RWPE2 (cell line): ENCODE measurements at regions not wholly inside any gene's neighbourhood (a gene's known extent, or its start where the extent isn't known, plus 50 kb on each side); places are given as distances from the start of the nearest gene placed in this dataset.

Experiments
- ATAC-seq: fragments of 200-7000 bp; cut with Tn5 transposase; 3 replicates; pipeline ENCODE4 v1.9.1; 2021; ENCODE audit warnings: low read depth
- DNase-seq: peaks from one replicate; pipeline ENCODE4 v3.0.0-alpha.2; 2020; ENCODE audit warnings: low spot score
- H3K27ac ChIP-seq: fragments of 450-650 bp; 2 replicates; pipeline ENCODE4 v1.5.1; 2017; ENCODE audit warnings: mild to moderate bottlenecking; ENCODE audit not compliant: poor library complexity, severe bottlenecking
- H3K27me3 ChIP-seq: fragments of 250-450 bp; sonication (Bioruptor Pico); 2 replicates; pipeline ENCODE4 v1.5.1; 2021; ENCODE audit warnings: mild to moderate bottlenecking, moderate library complexity; ENCODE audit not compliant: insufficient read depth, poor library complexity, severe bottlenecking
- H3K36me3 ChIP-seq: fragments of 250-450 bp; sonication (Bioruptor Pico); 2 replicates; pipeline ENCODE4 v1.5.1; 2020; ENCODE audit warnings: low read depth, mild to moderate bottlenecking, moderate library complexity
- H3K4me1 ChIP-seq: fragments of 250-450 bp; sonication (Bioruptor Pico); 2 replicates; pipeline ENCODE4 v1.5.1; 2021; ENCODE audit warnings: mild to moderate bottlenecking, moderate library complexity; ENCODE audit not compliant: insufficient read depth, poor library complexity, severe bottlenecking
- H3K4me3 ChIP-seq: fragments of 250-450 bp; sonication (Bioruptor Pico); 2 replicates; pipeline ENCODE4 v1.5.1; 2021; ENCODE audit warnings: mild to moderate bottlenecking, moderate library complexity; ENCODE audit not compliant: severe bottlenecking
- H3K9me3 ChIP-seq: fragments of 250-450 bp; sonication (Bioruptor Pico); 2 replicates; pipeline ENCODE4 v1.5.1; 2021; ENCODE audit warnings: mild to moderate bottlenecking, moderate library complexity; ENCODE audit not compliant: severe bottlenecking
- CTCF ChIP-seq: fragments of 450-650 bp; IDR thresholded peaks from one replicate; pipeline ENCODE4 v1.5.1; 2017; ENCODE audit warnings: mild to moderate bottlenecking, moderate library complexity; ENCODE audit not compliant: poor library complexity, severe bottlenecking

GRCh38 chr2:163175294-163175693, 336.7 kb upstream of the KCNH7 start:
- no peaks in the 10 kb centered on the region for H3K27me3 ChIP-seq
- no peaks in the 10 kb centered on the region for H3K4me1 ChIP-seq
- no peak for TF ChIP-seq CTCF
- no peaks in the 10 kb centered on the region for H3K9me3 ChIP-seq
- ATAC-seq (no peak), DNase-seq (no peak)
- H3K4me3 ChIP-seq: no peak overlapping the region
- H3K36me3 ChIP-seq: no peaks in the 10 kb centered on the region
- no peak overlapping the region for H3K27ac ChIP-seq

DNA sequence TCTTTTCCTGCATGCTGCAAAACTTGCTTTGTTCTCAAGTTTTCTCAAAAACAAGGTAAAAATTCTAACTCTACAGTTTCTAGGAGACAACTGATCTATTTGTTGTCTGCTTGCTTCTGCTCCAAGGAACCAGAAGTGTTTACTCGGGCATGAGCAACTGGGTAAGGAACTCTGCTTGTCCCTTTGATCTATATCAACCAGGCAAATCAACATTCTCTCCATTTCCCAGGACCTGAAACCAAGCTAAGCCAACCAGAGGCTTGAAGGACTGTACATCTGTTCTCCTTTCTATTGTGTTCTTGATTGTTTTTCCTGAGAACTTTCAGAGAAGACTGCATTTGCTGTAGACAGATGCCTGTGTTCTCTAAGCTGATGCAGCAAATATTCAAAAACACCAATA, 335.0 kb upstream of the KCNH7 start:
- Histone ChIP-seq H3K4me3 (no peak overlapping the region), H3K9me3 (no peaks in the 10 kb centered on the region), H3K27ac (no peak overlapping the region), H3K36me3 (no peaks in the 10 kb centered on the region), H3K4me1 (peaks cover 3% of the 10 kb centered on the region), H3K27me3 (no peaks in the 10 kb centered on the region)
- TF ChIP-seq CTCF: no peak
- DNase-seq: no peak
- ATAC-seq: no peak

DNA sequence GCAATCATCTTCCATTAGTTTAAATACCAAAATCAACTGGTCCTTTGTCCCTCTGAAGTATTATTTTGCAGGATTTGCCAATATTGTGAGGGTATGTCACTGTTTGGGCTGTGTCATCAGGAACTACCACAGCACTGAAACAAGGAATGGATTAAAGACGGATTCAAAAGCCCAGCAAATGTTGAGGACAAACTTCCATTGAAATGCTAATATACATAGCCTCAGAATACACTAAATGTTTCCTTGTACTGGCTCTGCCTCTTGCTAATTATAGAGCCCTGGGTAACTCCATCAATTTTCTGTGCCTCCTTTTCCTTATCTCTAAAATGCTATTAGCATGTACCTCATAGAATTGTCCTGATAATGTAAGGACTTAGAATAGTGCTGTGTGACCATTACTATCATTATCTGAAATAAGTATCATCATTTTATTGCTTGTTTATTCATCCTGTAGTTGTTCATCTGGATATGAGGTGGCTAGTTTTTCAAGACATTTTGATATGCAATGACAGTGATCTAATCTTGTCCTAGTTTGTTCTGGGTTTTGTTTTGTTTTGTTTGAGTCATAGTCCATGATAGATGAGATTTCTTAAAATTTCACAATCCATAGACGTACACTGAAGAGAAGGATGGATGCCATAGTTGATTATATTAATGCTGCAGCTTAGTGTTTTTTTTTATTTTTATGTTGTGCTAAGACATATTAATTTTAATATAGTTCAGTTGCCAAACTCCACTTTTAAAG, 333.4 kb upstream of the KCNH7 start:
- TF ChIP-seq CTCF: no peak
- Histone ChIP-seq H3K27ac (no peak overlapping the region), H3K36me3 (no peaks in the 10 kb centered on the region), H3K27me3 (no peaks in the 10 kb centered on the region), H3K9me3 (no peaks in the 10 kb centered on the region), H3K4me3 (no peak overlapping the region), H3K4me1 (peaks cover 3% of the 10 kb centered on the region)
- DNase-seq: no peak
- peak; percentile 87 for ATAC-seq

GRCh38 chr2:163157891-163158496, 319.4 kb upstream of the KCNH7 start:
- no peak for TF ChIP-seq CTCF
- Histone ChIP-seq H3K27ac (peak overlapping the region; percentile 63), H3K36me3 (no peaks in the 10 kb centered on the region), H3K27me3 (no peaks in the 10 kb centered on the region), H3K4me1 (peaks cover 21% of the 10 kb centered on the region), H3K4me3 (no peak overlapping the region), H3K9me3 (no peaks in the 10 kb centered on the region)
- ATAC-seq (peak; percentile 96), DNase-seq (no peak)

DNA sequence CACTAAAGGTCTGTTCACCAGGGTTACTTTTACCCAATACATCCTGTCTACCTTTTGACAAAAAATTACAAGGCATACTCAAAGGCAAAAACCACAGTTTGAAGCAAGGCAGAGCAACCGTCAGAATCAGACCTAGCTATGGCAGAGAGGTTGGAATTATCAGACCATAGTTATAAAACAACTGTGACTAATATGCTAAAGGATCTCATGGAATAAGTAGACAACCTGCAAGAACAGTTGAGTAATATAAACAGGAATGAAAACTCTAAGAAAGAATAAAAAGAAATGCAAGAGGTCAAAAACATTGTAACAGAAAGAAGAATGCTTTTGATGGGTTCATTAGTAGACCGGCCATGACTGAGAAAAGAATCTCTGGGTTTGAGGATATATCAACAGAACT, 318.8 kb upstream of the KCNH7 start:
- ATAC-seq (peak; percentile 70; the same call in 2 of the 3 replicates), DNase-seq (no peak)
- no peaks in the 10 kb centered on the region for H3K27me3 ChIP-seq
- H3K27ac ChIP-seq: peak overlapping the region; percentile 63
- no peaks in the 10 kb centered on the region for H3K9me3 ChIP-seq
- no peaks in the 10 kb centered on the region for H3K36me3 ChIP-seq
- peaks cover 21% of the 10 kb centered on the region for H3K4me1 ChIP-seq
- H3K4me3 ChIP-seq: no peak overlapping the region
- no peak for TF ChIP-seq CTCF
